K562 (cell line): ENCODE measurements at regions not wholly inside any gene's neighbourhood (a gene's known extent, or its start where the extent isn't known, plus 50 kb on each side); places are given as distances from the start of the nearest gene placed in this dataset.

ENCODE experiments used
- ATAC-seq: fragments of 200-7000 bp; cut with Tn5 transposase; 3 replicates; pipeline ENCODE4 v1.9.1; 2020; ENCODE audit warnings: moderate library complexity
- BruUV-seq: library from RNA; stranded (reverse); fragments of 400-500 nt; replicated peaks from 2 replicates; lab custom pipeline; 2021; lab: Mats Ljungman, UMichigan
- CTCF ChIA-PET: fragments of 300-600 bp; formaldehyde crosslinking; extraction: SDS; loops from one replicate; lab custom pipeline; 2021; ENCODE audit warnings: low intra/inter-chr PET ratio; lab: Yijun Ruan, JAX
- POLR2A ChIA-PET: fragments of 300-600, 350-650 bp; sonication (Branson Sonifier 250); formaldehyde crosslinking; extraction: SDS; loops from one replicate; lab custom pipeline; 2021; ENCODE audit warnings: antibody characterized with exemption, inconsistent platforms; lab: Yijun Ruan, JAX
- DNase-seq, 4 experiments: peaks; one replicate each; pipeline versions ENCODE4 v3.0.0 to v3.0.0-alpha.2; 2011 to 2018; ENCODE audit warnings: low spot score in 3 of 4, mixed read lengths in 3 of 4; ENCODE audit errors: extremely low read depth in 1 of 4
- FAIRE-seq: peaks from 2 replicates; lab custom pipeline; 2011; peaks lifted over from hg19 to GRCh38; lab: Jason Lieb, UNC
- H2AFZ ChIP-seq: 2 replicates; pipeline ENCODE4 v1.6.0; 2011; ENCODE audit warnings: low read depth, low read length, control low read depth, inconsistent platforms
- H3K27ac ChIP-seq: fragments of 200-600 bp; 3 replicates; pipeline ENCODE4 v1.8.0; 2011; ENCODE audit warnings: low read depth, mild to moderate bottlenecking, control low read depth, inconsistent platforms, low read length, moderate library complexity, mixed read lengths; ENCODE audit errors: extremely low read depth
- H3K27me3 ChIP-seq, 2 experiments: fragments of 300-600 bp in 1 of 2; 2 replicates in 1 of 2; 3 replicates in 1 of 2; pipeline versions ENCODE4 v1.6.0 to v1.8.0; 2011; ENCODE audit warnings: inconsistent platforms in 2 of 2, low read length in 2 of 2, mild to moderate bottlenecking in 1 of 2, mixed read lengths in 1 of 2, moderate library complexity in 1 of 2; ENCODE audit not compliant: control insufficient read depth in 2 of 2, insufficient read depth in 2 of 2
- H3K36me3 ChIP-seq: fragments of 300-600 bp; 3 replicates; pipeline ENCODE4 v1.8.0; 2011; ENCODE audit warnings: mild to moderate bottlenecking, low read length, inconsistent platforms; ENCODE audit not compliant: control insufficient read depth, insufficient read depth
- H3K4me1 ChIP-seq, 2 experiments: fragments of 200-600 bp in 1 of 2; replicated peaks in 1 of 2; 2 replicates in 1 of 2; 3 replicates in 1 of 2; pipeline versions ENCODE4 v1.5.1 to v1.8.0; 2011; ENCODE audit warnings: inconsistent platforms in 2 of 2, low read length in 2 of 2, mild to moderate bottlenecking in 1 of 2, mixed read lengths in 1 of 2, moderate library complexity in 1 of 2; ENCODE audit not compliant: control insufficient read depth in 2 of 2, insufficient read depth in 2 of 2
- H3K4me2 ChIP-seq: 2 replicates; pipeline ENCODE4 v1.6.1; 2011; ENCODE audit warnings: low read length, control low read depth, inconsistent platforms, mixed read lengths; ENCODE audit not compliant: insufficient read depth
- H3K4me3 ChIP-seq: fragments of 200-600 bp; sonication (generic), shearing (Covaris generic); 2 replicates; pipeline ENCODE4 v1.5.1; 2016; ENCODE audit warnings: control low read depth, inconsistent platforms
- H3K79me2 ChIP-seq: fragments of 200-600 bp; 3 replicates; pipeline ENCODE4 v1.8.0; 2011; ENCODE audit warnings: low read length, inconsistent platforms; ENCODE audit not compliant: control insufficient read depth, insufficient read depth
- H3K9ac ChIP-seq, 2 experiments: 2 replicates each; pipeline versions ENCODE4 v1.6.0 to v1.6.1; 2011; ENCODE audit warnings: low read depth in 2 of 2, low read length in 2 of 2, control low read depth in 1 of 2, inconsistent platforms in 1 of 2, mild to moderate bottlenecking in 1 of 2, mixed read lengths in 1 of 2; ENCODE audit not compliant: insufficient read depth in 1 of 2
- H3K9me1 ChIP-seq: one replicate; pipeline ENCODE4 v1.6.0; 2011; ENCODE audit warnings: inconsistent platforms, mild to moderate bottlenecking, low read length, moderate library complexity; ENCODE audit not compliant: control insufficient read depth, insufficient read depth
- H3K9me3 ChIP-seq: replicated peaks from 2 replicates; pipeline ENCODE4 v1.5.1; 2011; ENCODE audit warnings: low read depth, low read length, inconsistent platforms; ENCODE audit not compliant: control insufficient read depth, insufficient read depth
- H4K20me1 ChIP-seq: replicated peaks from 2 replicates; pipeline ENCODE4 v1.6.1; 2011; ENCODE audit warnings: low read length, inconsistent platforms, mixed read lengths; ENCODE audit not compliant: control insufficient read depth, insufficient read depth
- CEBPG ChIP-seq, 3 experiments: fragments of 200-800 bp in 1 of 3; sonication (Bioruptor generic) in 1 of 3; sonication (generic) in 1 of 3; formaldehyde crosslinking in 1 of 3; IDR thresholded peaks in 2 of 3; conservative IDR thresholded peaks in 1 of 3; 2 replicates each; pipeline versions ENCODE4 v1.6.1 to v1.8.0; 2016 to 2022; ENCODE audit warnings: missing compliant biosample characterization in 2 of 3, missing genetic modification characterization in 2 of 3, mild to moderate bottlenecking in 1 of 3, missing genetic modification reagents in 1 of 3
- DEAF1 ChIP-seq: fragments of 450-650 bp; formaldehyde crosslinking; IDR thresholded peaks from 2 replicates; pipeline ENCODE4 v1.4.0; 2020; ENCODE audit warnings: mild to moderate bottlenecking, moderate library complexity
- E2F1 ChIP-seq: sonication (generic); formaldehyde crosslinking; IDR thresholded peaks from 2 replicates; pipeline ENCODE4 v1.8.1; 2023; ENCODE audit warnings: mild to moderate bottlenecking, missing genetic modification reagents, moderate library complexity
- MAZ ChIP-seq, 2 experiments: fragments of 450-650 bp in 1 of 2; sonication (generic) in 1 of 2; formaldehyde crosslinking; IDR thresholded peaks in 1 of 2; conservative IDR thresholded peaks in 1 of 2; 2 replicates each; pipeline versions ENCODE4 v1.4.0 to v1.5.0; 2020; ENCODE audit warnings: mild to moderate bottlenecking in 1 of 2, missing genetic modification reagents in 1 of 2
- RBBP5 ChIP-seq: fragments of 200-600 bp; sonication (generic); IDR thresholded peaks from 2 replicates; pipeline ENCODE4 v1.6.1; 2012; ENCODE audit warnings: borderline replicate concordance, mild to moderate bottlenecking, low read length, control low read depth, inconsistent platforms; ENCODE audit not compliant: insufficient read depth, poor library complexity, severe bottlenecking
- ZNF316 ChIP-seq: fragments of 450-650 bp; IDR thresholded peaks from 2 replicates; pipeline ENCODE4 v1.6.1; 2016
- ZNF436 ChIP-seq: fragments of 250-450, 450-650 bp; sonication (Bioruptor Pico); formaldehyde crosslinking; IDR thresholded peaks from 2 replicates; pipeline ENCODE4 v1.7.0; 2020; ENCODE audit warnings: mild to moderate bottlenecking
- ZNF583 ChIP-seq: fragments of 250-450 bp; sonication (Bioruptor Pico); IDR thresholded peaks from 2 replicates; pipeline ENCODE4 v1.4.0; 2020
- ZNF655 ChIP-seq: fragments of 250-450 bp; sonication (Bioruptor Pico); IDR thresholded peaks from 2 replicates; pipeline ENCODE4 v1.5.0; 2021
- WGBS: fragments of 100-300 bp; shearing (Covaris generic); methylation state at CpG from one replicate; pipeline ENCODE4 v1.1.6; 2016; ENCODE audit warnings: low coverage, mixed read lengths; ENCODE audit not compliant: insufficient coverage; ENCODE audit errors: missing lambda C conversion rate; 5-methylcytosine and 5-hydroxymethylcytosine counted together
- in situ Hi-C: fragments of 300-500 bp; cut with MboI; formaldehyde crosslinking; loops from 4 replicates; pipeline ENCODE4 v1.15.0; 2018; ENCODE audit warnings: inconsistent platforms, mixed read lengths
- intact Hi-C: fragments of 100-400 bp; cut with micrococcal nuclease; formaldehyde crosslinking; loops from 2 replicates; pipeline ENCODE4 v1.14.2; 2022

GRCh38 chr16:63050391-63050790, 1014.2 kb upstream of the CDH8 start:
- CTCF ChIA-PET = interaction anchor here (0.6 to 0.7 kb wide), 2 partner anchors 52 to 379 kb away, joined by 3 read pairs; no protein-coding TSS in a partner anchor
- TF ChIP-seq ZNF436 (no peak), ZNF583 (CRISPR knock-in tag) (no peak), ZNF655 (CRISPR knock-in tag) (no peak)
- TF ChIP-seq, all 486 proteins: peak for 0
- Histone ChIP-seq H3K9me3 (no peaks in the 10 kb centered on the region; the same call in 1 of the 2 replicates), H2AFZ (no peak overlapping the region), H3K79me2 (no peaks in the 10 kb centered on the region), H3K27me3 (no peaks in the 10 kb centered on the region), H3K27ac (no peak overlapping the region), H3K9me1 (no peaks in the 10 kb centered on the region), H4K20me1 (no peaks in the 10 kb centered on the region), H3K4me2 (no peak overlapping the region), H3K36me3 (no peaks in the 10 kb centered on the region), H3K4me3 (no peak overlapping the region), H3K4me1 (no peaks in the 10 kb centered on the region), H3K9ac (no peak overlapping the region)
- no TSS peak for BruUV-seq
- in situ Hi-C loops = no loop called here
- DNase-seq (no peak), ATAC-seq (no peak), FAIRE-seq (no peak)
- intact Hi-C loops = no loop called here
- POLR2A ChIA-PET = interaction anchor here (0.6 kb wide), 1 partner anchor 81 kb away, joined by 3 read pairs; no protein-coding TSS in a partner anchor
- WGBS = 0% methylated on average over 1 of the region's 1 CpG

- H3K36me3 ChIP-seq = no peaks in the 10 kb centered on the region
- no peak overlapping the region for H3K27ac ChIP-seq
- H3K9me3 ChIP-seq = no peaks in the 10 kb centered on the region
- H2AFZ ChIP-seq = no peak overlapping the region
- H3K4me3 ChIP-seq = no peak overlapping the region
- no peaks in the 10 kb centered on the region for H3K79me2 ChIP-seq
- no TSS peak for BruUV-seq
- H3K4me2 ChIP-seq = no peak overlapping the region
- ChIA-PET POLR2A (no interaction called here), CTCF (no interaction called here)
- H4K20me1 ChIP-seq = no peaks in the 10 kb centered on the region
- H3K27me3 ChIP-seq = no peaks in the 10 kb centered on the region
- no peak for DNase-seq
- in situ Hi-C loops (no loop called here), intact Hi-C loops (no loop called here)
- H3K9ac ChIP-seq = no peak overlapping the region
- WGBS = 0% methylated on average over 7 of the region's 7 CpGs
- no peaks in the 10 kb centered on the region for H3K4me1 ChIP-seq
- no peaks in the 10 kb centered on the region for H3K9me1 ChIP-seq
- FAIRE-seq = no peak
- ATAC-seq = no peak
- no peak for TF ChIP-seq E2F1 (CRISPR knock-in tag)
- TF ChIP-seq ZNF316 = no peak
- TF ChIP-seq CEBPG (CRISPR knock-in tag; IDR thresholded peaks at IDR 0.05) = no peak
- no peak for TF ChIP-seq CEBPG (tag; conservative IDR thresholded peaks at IDR 0.05 in 1 of 2, IDR thresholded peaks at IDR 0.05 in 1 of 2)
- no peak for TF ChIP-seq RBBP5
- no peak for TF ChIP-seq DEAF1 (CRISPR knock-in tag)
- no peak for TF ChIP-seq MAZ (CRISPR knock-in tag; conservative IDR thresholded peaks at IDR 0.05 in 1 of 2, IDR thresholded peaks at IDR 0.05 in 1 of 2)
These were observed 1002.3 kb upstream of the CDH8 start for GRCh38 chr16:63038397-63039106.
